Thyroid gland (tissue), 4 donors: ENCODE measurements at regions not wholly inside any gene's neighbourhood (a gene's known extent, or its start where the extent isn't known, plus 50 kb on each side); places are given as distances from the start of the nearest gene placed in this dataset.

Source experiments
- DNase-seq, 2 donors: peaks; one replicate each; pipeline ENCODE4 v3.0.0-alpha.2; 2019
- H3K27ac ChIP-seq, 3 donors: fragments of 200-600 bp; sonication (generic); 1 replicate in 2 of 3; 2 replicates in 1 of 3; pipeline ENCODE4 v1.5.1; 2016 to 2019; ENCODE audit warnings: mild to moderate bottlenecking in 1 of 3, moderate library complexity in 1 of 3
- H3K27me3 ChIP-seq: fragments of 200-600 bp; sonication (generic); one replicate; pipeline ENCODE4 v1.5.1; 2019
- H3K36me3 ChIP-seq, 2 donors: fragments of 200-600 bp; sonication (generic); one replicate each; pipeline ENCODE4 v1.5.1; 2016 to 2019
- H3K4me1 ChIP-seq, 2 donors: fragments of 200-600 bp; sonication (generic); one replicate each; pipeline ENCODE4 v1.5.1; 2017 to 2019
- H3K4me3 ChIP-seq, 3 donors: fragments of 200-600 bp; sonication (generic); replicated peaks in 1 of 3; 1 replicate in 2 of 3; 2 replicates in 1 of 3; pipeline ENCODE4 v1.5.1; 2016; ENCODE audit warnings: mild to moderate bottlenecking in 1 of 3
- H3K9me3 ChIP-seq: fragments of 200-600 bp; sonication (generic); one replicate; pipeline ENCODE4 v1.5.1; 2017
- CTCF ChIP-seq, 6 experiments: fragments of 200-600 bp in 3 of 6; fragments of 450-650 bp in 3 of 6; sonication (generic) in 3 of 6; IDR thresholded peaks; one replicate each; pipeline ENCODE4 v1.5.1; 2016 to 2019; ENCODE audit warnings: antibody characterized with exemption in 6 of 6, mild to moderate bottlenecking in 2 of 6, inconsistent platforms in 1 of 6, moderate library complexity in 1 of 6
- POLR2A ChIP-seq, 2 donors: fragments of 450-650 bp; IDR thresholded peaks; one replicate each; pipeline ENCODE4 v1.6.1; 2017; ENCODE audit warnings: antibody characterized with exemption in 2 of 2, mild to moderate bottlenecking in 2 of 2, moderate library complexity in 1 of 2
- WGBS, 2 donors: methylation state at CpG; one replicate each; pipeline ENCODE4 v1.1.5; 2017; 5-methylcytosine and 5-hydroxymethylcytosine counted together
- intact Hi-C: fragments of 100-400 bp; cut with DNase I; formaldehyde crosslinking; loops from one replicate; pipeline ENCODE4 v1.15.1; 2023

- 90 to 94% methylated on average over 3 of the region's 3 CpGs for WGBS, 2 donors
- Histone ChIP-seq H3K4me3 (no peak overlapping the region), H3K27ac (no peak overlapping the region), H3K4me1 (no peaks in the 10 kb centered on the region), H3K27me3 (no peaks in the 10 kb centered on the region), H3K36me3 (no peaks in the 10 kb centered on the region), H3K9me3 (no peaks in the 10 kb centered on the region)
- intact Hi-C loops: no loop called here
- DNase-seq: no peak
- no peak for TF ChIP-seq CTCF (IDR thresholded peaks at IDR 0.05)
- no peak for TF ChIP-seq POLR2A (IDR thresholded peaks at IDR 0.05)
Observed at GRCh38 chr7:10212649-10213048, 761.0 kb upstream of the PHF14 start.

DNA sequence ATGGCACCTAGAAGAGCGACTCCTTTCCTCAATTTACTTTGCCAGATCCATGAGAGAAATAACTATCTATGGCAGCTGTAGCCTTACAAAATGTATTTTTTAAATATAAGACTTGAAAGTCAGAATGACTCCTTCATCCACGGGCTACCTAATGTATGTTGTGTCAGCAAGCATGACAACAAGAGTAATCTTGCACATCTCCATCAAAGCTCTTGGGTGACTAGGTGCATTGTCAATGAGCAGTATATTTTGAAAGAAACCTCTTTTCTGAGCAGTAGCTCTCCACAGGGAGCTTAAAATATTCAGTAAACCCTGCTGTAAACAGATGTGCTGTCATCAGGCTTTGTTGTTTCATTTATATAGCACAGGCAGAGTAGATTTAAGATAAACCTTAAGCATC, 757.2 kb upstream of the PHF14 start:
- intact Hi-C loops: no loop called here
- no peak for DNase-seq
- WGBS, 2 donors: 89 to 92% methylated on average over 2 of the region's 2 CpGs
- Histone ChIP-seq H3K27ac (no peak overlapping the region), H3K4me3 (no peak overlapping the region), H3K4me1 (no peaks in the 10 kb centered on the region), H3K27me3 (no peaks in the 10 kb centered on the region), H3K9me3 (no peaks in the 10 kb centered on the region), H3K36me3 (no peaks in the 10 kb centered on the region)
- TF ChIP-seq CTCF (IDR thresholded peaks at IDR 0.05) (no peak), POLR2A (IDR thresholded peaks at IDR 0.05) (no peak)

- H3K27ac ChIP-seq: no peak overlapping the region
- no peaks in the 10 kb centered on the region for H3K36me3 ChIP-seq
- H3K4me3 ChIP-seq: no peak overlapping the region
- intact Hi-C loops: no loop called here
- TF ChIP-seq POLR2A (IDR thresholded peaks at IDR 0.05) (no peak), CTCF (IDR thresholded peaks at IDR 0.05) (no peak)
- H3K4me1 ChIP-seq: no peaks in the 10 kb centered on the region
- H3K27me3 ChIP-seq: no peaks in the 10 kb centered on the region
- no peaks in the 10 kb centered on the region for H3K9me3 ChIP-seq
- DNase-seq: no peak
Observed at GRCh38 chr7:10221084-10221483, 752.6 kb upstream of the PHF14 start.

DNA sequence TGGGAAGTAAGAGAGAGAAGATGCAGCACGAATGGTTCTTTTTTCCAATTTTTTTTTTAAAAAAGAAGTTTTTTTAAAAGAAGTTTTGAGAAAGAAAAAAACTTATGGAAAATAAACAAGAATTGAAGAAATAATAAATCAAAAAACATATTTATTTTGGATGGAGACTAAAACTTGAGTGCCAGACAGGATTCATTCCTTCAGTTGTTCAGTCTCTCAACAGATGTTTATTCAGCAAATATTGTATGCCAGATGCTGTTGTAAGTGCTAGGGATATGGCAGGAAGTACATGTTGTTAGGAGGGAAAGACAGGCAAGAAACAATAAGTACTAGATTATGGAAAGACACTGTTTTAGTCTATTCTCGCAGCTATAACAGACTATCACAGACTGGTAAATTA, 750.7 kb upstream of the PHF14 start:
- DNase-seq: no peak
- Histone ChIP-seq H3K4me3 (no peak overlapping the region), H3K9me3 (no peaks in the 10 kb centered on the region), H3K27me3 (no peaks in the 10 kb centered on the region), H3K4me1 (no peaks in the 10 kb centered on the region), H3K36me3 (no peaks in the 10 kb centered on the region), H3K27ac (no peak overlapping the region)
- intact Hi-C loops: no loop called here
- TF ChIP-seq CTCF (IDR thresholded peaks at IDR 0.05): no peak
- no peak for TF ChIP-seq POLR2A (IDR thresholded peaks at IDR 0.05)
- WGBS, 2 donors: 78 to 79% methylated on average over 2 of the region's 2 CpGs

DNA sequence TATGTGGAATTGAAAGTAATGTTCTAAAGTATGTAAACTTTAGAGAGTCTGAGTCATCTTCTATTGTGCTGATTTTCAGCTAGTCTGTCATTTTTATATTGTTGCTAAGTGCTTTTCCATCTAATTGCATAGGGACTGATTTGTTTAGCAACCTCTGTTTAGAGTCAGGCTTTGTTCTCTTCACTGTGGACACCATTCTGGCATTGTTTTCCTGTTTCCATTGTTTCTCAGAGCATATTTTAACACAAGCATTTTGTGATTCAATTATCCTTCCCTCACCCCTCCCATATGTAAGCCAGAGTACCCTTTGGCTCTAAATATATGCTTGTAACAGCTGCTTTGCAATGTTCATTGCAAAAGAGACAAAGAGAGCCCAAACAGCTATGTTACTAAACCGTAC, 748.4 kb upstream of the PHF14 start:
- H3K4me3 ChIP-seq: no peak overlapping the region
- no peak overlapping the region for H3K27ac ChIP-seq
- no peak for DNase-seq
- no peaks in the 10 kb centered on the region for H3K36me3 ChIP-seq
- intact Hi-C loops: no loop called here
- H3K9me3 ChIP-seq: no peaks in the 10 kb centered on the region
- TF ChIP-seq POLR2A (IDR thresholded peaks at IDR 0.05) (no peak), CTCF (IDR thresholded peaks at IDR 0.05) (no peak)
- WGBS, 2 donors: 63 to 66% methylated on average over 1 of the region's 1 CpG
- H3K27me3 ChIP-seq: no peaks in the 10 kb centered on the region
- no peaks in the 10 kb centered on the region for H3K4me1 ChIP-seq
